ENCODE measurements at regions not wholly inside any gene's neighbourhood (a gene's known extent, or its start where the extent isn't known, plus 50 kb on each side); places are given as distances from the start of the nearest gene placed in this dataset.

GRCh38 chr6:133768656-133769295, 120.1 kb upstream of the TCF21 start:
- ATAC-seq: no peak
- Mint-ChIP-seq H3K4me1 (peaks cover 11% of the 10 kb centered on the region), H3K27ac (no peak overlapping the region), H3K4me3 (no peak overlapping the region), H3K27me3 (ENCODE audit: low read depth) (no peaks in the 10 kb centered on the region), H3K9me3 (no peaks in the 10 kb centered on the region), H3K36me3 (no peaks in the 10 kb centered on the region)
- ChIA-PET POLR2A (no interaction called here), CTCF (no interaction called here)
- DNase-seq (ENCODE audit: low spot score): no peak
- TF ChIP-seq RORB (CRISPR knock-in tag; IDR thresholded peaks at IDR 0.05) (no peak), CREM (CRISPR knock-in tag; IDR thresholded peaks at IDR 0.05) (no peak), ERG (CRISPR knock-in tag; IDR thresholded peaks at IDR 0.05) (no peak), FOXJ3 (CRISPR knock-in tag; IDR thresholded peaks at IDR 0.05; ENCODE audit: borderline replicate concordance) (no peak), CTCF (IDR thresholded peaks at IDR 0.05) (no peak), ZNF512 (CRISPR knock-in tag; IDR thresholded peaks at IDR 0.05; ENCODE audit: borderline replicate concordance) (no peak)

GRCh38 chr6:133769463-133769862, 119.5 kb upstream of the TCF21 start:
- Mint-ChIP-seq H3K4me1 (peaks cover 5% of the 10 kb centered on the region; the same call in 1 of the 2 replicates), H3K27me3 (ENCODE audit: low read depth) (no peaks in the 10 kb centered on the region), H3K4me3 (no peak overlapping the region), H3K27ac (no peak overlapping the region), H3K9me3 (no peaks in the 10 kb centered on the region), H3K36me3 (no peaks in the 10 kb centered on the region)
- no peak for DNase-seq (ENCODE audit: low spot score)
- CTCF ChIA-PET: no interaction called here
- no peak for ATAC-seq
- POLR2A ChIA-PET: no interaction called here
- no peak for TF ChIP-seq NR1H2 (CRISPR knock-in tag; IDR thresholded peaks at IDR 0.05)
- TF ChIP-seq ZNF219 (CRISPR knock-in tag; IDR thresholded peaks at IDR 0.05; ENCODE audit: borderline replicate concordance): no peak
- TF ChIP-seq FOXP4 (CRISPR knock-in tag; IDR thresholded peaks at IDR 0.05): no peak
- TF ChIP-seq AR (CRISPR knock-in tag; IDR thresholded peaks at IDR 0.05): no peak
- TF ChIP-seq CREM (CRISPR knock-in tag; IDR thresholded peaks at IDR 0.05): no peak
- no peak for TF ChIP-seq ZNF263 (CRISPR knock-in tag; IDR thresholded peaks at IDR 0.05; ENCODE audit: low read depth)
- no peak for TF ChIP-seq ZNF281 (CRISPR knock-in tag; IDR thresholded peaks at IDR 0.05)
- TF ChIP-seq ZMAT4 (CRISPR knock-in tag; IDR thresholded peaks at IDR 0.05): no peak
- TF ChIP-seq NFE2L1 (CRISPR knock-in tag; IDR thresholded peaks at IDR 0.05): no peak
- no peak for TF ChIP-seq FOXK1 (CRISPR knock-in tag; IDR thresholded peaks at IDR 0.05)
- no peak for TF ChIP-seq ZNF671 (CRISPR knock-in tag; IDR thresholded peaks at IDR 0.05)
- TF ChIP-seq MYBL2 (CRISPR knock-in tag; IDR thresholded peaks at IDR 0.05): no peak
- TF ChIP-seq ZNF416 (CRISPR knock-in tag; IDR thresholded peaks at IDR 0.05): no peak
- TF ChIP-seq PREB (CRISPR knock-in tag; IDR thresholded peaks at IDR 0.05; ENCODE audit: borderline replicate concordance): no peak
- TF ChIP-seq OVOL2 (CRISPR knock-in tag; IDR thresholded peaks at IDR 0.05; ENCODE audit: borderline replicate concordance): no peak
